ENCODE measurements at regions not wholly inside any gene's neighbourhood (a gene's known extent, or its start where the extent isn't known, plus 50 kb on each side); places are given as distances from the start of the nearest gene placed in this dataset.

DNA sequence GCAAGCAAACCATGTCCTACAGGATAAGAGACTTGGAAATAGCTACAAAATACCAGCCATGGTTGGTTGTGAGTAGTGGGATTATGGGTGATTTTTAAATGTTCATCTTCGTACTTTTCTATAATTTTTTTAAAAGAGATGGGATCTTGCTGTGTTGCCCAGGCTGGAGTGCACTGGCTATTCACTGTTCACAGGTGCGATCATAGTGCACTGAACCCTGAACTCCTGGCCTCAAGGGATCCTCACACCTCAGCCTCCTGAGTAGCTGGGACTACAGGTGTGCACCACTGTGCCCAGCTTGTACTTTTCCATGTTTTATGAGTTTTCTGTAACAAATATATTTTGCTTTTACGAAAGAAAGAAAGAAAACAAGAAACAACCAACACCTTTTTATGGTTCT is 224.2 kb downstream of the FOXD2 start:
- TF ChIP-seq POLR2A (IDR thresholded peaks at IDR 0.05), result no peak
- TF ChIP-seq CTCF (IDR thresholded peaks at IDR 0.05), result no peak
- no peak for TF ChIP-seq POLR2AphosphoS5 (IDR thresholded peaks at IDR 0.05)

All from gastroesophageal sphincter (tissue), 3 donors.